Vagina (tissue), 2 donors: ENCODE measurements at regions not wholly inside any gene's neighbourhood (a gene's known extent, or its start where the extent isn't known, plus 50 kb on each side); places are given as distances from the start of the nearest gene placed in this dataset.

Experiments
- POLR2A ChIP-seq, 2 donors: fragments of 450-650 bp; IDR thresholded peaks; one replicate each; pipeline ENCODE4 v1.6.1; 2017; ENCODE audit warnings: antibody characterized with exemption in 2 of 2, mild to moderate bottlenecking in 2 of 2, moderate library complexity in 2 of 2
- POLR2AphosphoS5 ChIP-seq, 2 donors: sonication (generic); formaldehyde crosslinking; IDR thresholded peaks; one replicate each; pipeline ENCODE4 v1.9.0; 2017; ENCODE audit warnings: antibody characterized with exemption in 2 of 2, mild to moderate bottlenecking in 2 of 2, low read depth in 1 of 2; ENCODE audit not compliant: insufficient read depth in 1 of 2
- TF ChIP-seq, protein P1 (sequence below), 3 experiments: fragments of 450-650 bp in 2 of 3; fragments of 200-600 bp in 1 of 3; sonication (generic) in 1 of 3; IDR thresholded peaks; one replicate each; pipeline ENCODE4 v1.5.1; 2017 to 2019; ENCODE audit warnings: antibody characterized with exemption in 3 of 3, mild to moderate bottlenecking in 2 of 3, moderate library complexity in 2 of 3

- TF ChIP-seq POLR2A (IDR thresholded peaks at IDR 0.05) (no peak), POLR2AphosphoS5 (IDR thresholded peaks at IDR 0.05; ENCODE audit: insufficient read depth in 1 of 2, low read depth in 1 of 2) (no peak)
- TF ChIP-seq, protein P1, sequence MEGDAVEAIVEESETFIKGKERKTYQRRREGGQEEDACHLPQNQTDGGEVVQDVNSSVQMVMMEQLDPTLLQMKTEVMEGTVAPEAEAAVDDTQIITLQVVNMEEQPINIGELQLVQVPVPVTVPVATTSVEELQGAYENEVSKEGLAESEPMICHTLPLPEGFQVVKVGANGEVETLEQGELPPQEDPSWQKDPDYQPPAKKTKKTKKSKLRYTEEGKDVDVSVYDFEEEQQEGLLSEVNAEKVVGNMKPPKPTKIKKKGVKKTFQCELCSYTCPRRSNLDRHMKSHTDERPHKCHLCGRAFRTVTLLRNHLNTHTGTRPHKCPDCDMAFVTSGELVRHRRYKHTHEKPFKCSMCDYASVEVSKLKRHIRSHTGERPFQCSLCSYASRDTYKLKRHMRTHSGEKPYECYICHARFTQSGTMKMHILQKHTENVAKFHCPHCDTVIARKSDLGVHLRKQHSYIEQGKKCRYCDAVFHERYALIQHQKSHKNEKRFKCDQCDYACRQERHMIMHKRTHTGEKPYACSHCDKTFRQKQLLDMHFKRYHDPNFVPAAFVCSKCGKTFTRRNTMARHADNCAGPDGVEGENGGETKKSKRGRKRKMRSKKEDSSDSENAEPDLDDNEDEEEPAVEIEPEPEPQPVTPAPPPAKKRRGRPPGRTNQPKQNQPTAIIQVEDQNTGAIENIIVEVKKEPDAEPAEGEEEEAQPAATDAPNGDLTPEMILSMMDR (IDR thresholded peaks at IDR 0.05) = no peak
Observed at GRCh38 chr21:16815243-16815642, 697.6 kb upstream of the CXADR start.
